OCI-LY7 (cell line): ENCODE measurements at regions not wholly inside any gene's neighbourhood (a gene's known extent, or its start where the extent isn't known, plus 50 kb on each side); places are given as distances from the start of the nearest gene placed in this dataset.
"Not testable (repeated sequence)": the region's sequence is repeated elsewhere in the genome, so short reads cannot be mapped to it uniquely, and the experiment has no call there.

Source experiments
- BruUV-seq: library from RNA; stranded (reverse); fragments of 400-500 nt; replicated peaks from 2 replicates; lab custom pipeline; 2021; lab: Mats Ljungman, UMichigan
- CTCF ChIA-PET: fragments of 300-600 bp; sonication (Branson Sonifier 250); formaldehyde crosslinking; loops from one replicate; lab custom pipeline; 2022; ENCODE audit warnings: antibody characterized with exemption; ENCODE audit not compliant: unreplicated experiment; lab: Charles Lee
- POLR2A ChIA-PET: fragments of 300-600 bp; sonication (Branson Sonifier 250); formaldehyde crosslinking; loops from one replicate; lab custom pipeline; 2022; ENCODE audit warnings: antibody characterized with exemption; lab: Charles Lee
- DNase-seq: peaks from one replicate; pipeline ENCODE4 v3.0.0-alpha.2; 2015; ENCODE audit warnings: low spot score
- H2AFZ ChIP-seq: fragments of 200-600 bp; sonication (generic), shearing (Covaris generic); 2 replicates; pipeline ENCODE4 v1.6.1; 2014; ENCODE audit warnings: mild to moderate bottlenecking, antibody characterized with exemption, low read length, moderate library complexity
- H3K27ac ChIP-seq: fragments of 200-600 bp; sonication (generic); 2 replicates; pipeline ENCODE4 v1.5.1; 2014; ENCODE audit warnings: mixed run types, low read depth, mild to moderate bottlenecking, moderate library complexity, low read length, inconsistent platforms; ENCODE audit not compliant: poor library complexity, severe bottlenecking
- H3K36me3 ChIP-seq: fragments of 200-600 bp; sonication (generic); 2 replicates; pipeline ENCODE4 v1.6.1; 2014; ENCODE audit warnings: mild to moderate bottlenecking, antibody characterized with exemption, low read length, moderate library complexity, mixed read lengths; ENCODE audit not compliant: insufficient read depth
- H3K4me1 ChIP-seq: fragments of 200-600 bp; sonication (generic); 2 replicates; pipeline ENCODE4 v1.5.1; 2014; ENCODE audit warnings: mild to moderate bottlenecking, low read length; ENCODE audit not compliant: insufficient read depth, poor library complexity, severe bottlenecking
- H3K4me2 ChIP-seq: fragments of 200-600 bp; sonication (generic); 2 replicates; pipeline ENCODE4 v1.6.1; 2014; ENCODE audit warnings: mild to moderate bottlenecking, low read length
- H3K4me3 ChIP-seq: fragments of 200-600 bp; sonication (generic); 2 replicates; pipeline ENCODE4 v1.5.1; 2014; ENCODE audit warnings: mild to moderate bottlenecking, low read depth, low read length; ENCODE audit not compliant: poor library complexity, severe bottlenecking
- H3K79me2 ChIP-seq: fragments of 200-600 bp; sonication (generic); 2 replicates; pipeline ENCODE4 v1.6.1; 2016; ENCODE audit warnings: low read depth, mild to moderate bottlenecking, low read length, moderate library complexity, mixed read lengths; ENCODE audit not compliant: insufficient read depth
- H3K9me2 ChIP-seq: fragments of 200-600 bp; sonication (generic); 2 replicates; pipeline ENCODE4 v1.6.1; 2016; ENCODE audit warnings: mild to moderate bottlenecking, low read length, mixed read lengths; ENCODE audit not compliant: insufficient read depth
- H3K9me3 ChIP-seq: fragments of 200-600 bp; sonication (generic); 2 replicates; pipeline ENCODE4 v1.6.1; 2014; ENCODE audit warnings: mild to moderate bottlenecking, mixed run types, low read length, mixed read lengths
- H4K20me1 ChIP-seq: fragments of 200-600 bp; sonication (generic); 2 replicates; pipeline ENCODE4 v1.6.1; 2014; ENCODE audit warnings: mild to moderate bottlenecking, antibody characterized with exemption, low read length, moderate library complexity, mixed read lengths; ENCODE audit not compliant: insufficient read depth
- EZH2phosphoT487 ChIP-seq: fragments of 200-600 bp; sonication (generic); IDR thresholded peaks from 2 replicates; pipeline ENCODE4 v1.6.1; 2018; ENCODE audit warnings: low read depth, borderline replicate concordance, mild to moderate bottlenecking, mixed run types, antibody characterized with exemption, low read length, moderate library complexity, mixed read lengths
- intact Hi-C: fragments of 100-400 bp; cut with micrococcal nuclease; formaldehyde crosslinking; loops from one replicate; pipeline ENCODE4 v1.10.0; 2022; ENCODE audit not compliant: unreplicated experiment
- TF ChIP-seq, protein P1 (sequence below): fragments of 200-600 bp; sonication (generic); conservative IDR thresholded peaks from 2 replicates; pipeline ENCODE4 v1.5.1; 2014; ENCODE audit warnings: mild to moderate bottlenecking, antibody characterized with exemption, low read length, moderate library complexity, mixed read lengths

DNA sequence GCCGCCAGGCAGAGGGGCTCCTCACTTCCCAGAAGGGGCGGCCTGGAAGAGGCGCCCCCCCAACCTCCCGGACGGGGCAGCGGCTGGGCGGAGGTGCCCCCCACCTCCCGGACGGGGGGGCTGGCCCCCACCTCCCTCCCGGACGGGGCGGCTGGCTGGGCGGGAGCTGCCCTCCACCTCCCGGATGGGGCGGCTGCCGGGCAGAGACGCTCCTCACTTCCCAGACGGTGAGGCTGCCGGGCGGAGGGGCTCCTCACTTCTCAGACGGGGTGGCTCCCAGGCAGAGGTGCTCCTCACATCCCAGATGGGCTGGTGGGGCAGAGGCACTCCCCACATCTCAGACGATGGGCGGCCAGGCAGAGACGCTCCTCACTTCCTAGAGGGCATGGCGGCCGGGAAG lies 389.7 kb upstream of the EYS start:
- BruUV-seq, result no TSS peak
- Histone ChIP-seq H3K36me3 (no peaks in the 10 kb centered on the region), H3K9me3 (no peaks in the 10 kb centered on the region), H3K4me1 (no peaks in the 10 kb centered on the region), H3K79me2 (no peaks in the 10 kb centered on the region), H3K9me2 (no peaks in the 10 kb centered on the region), H2AFZ (no peak overlapping the region), H4K20me1 (no peaks in the 10 kb centered on the region), H3K4me2 (no peak overlapping the region), H3K27ac (no peak overlapping the region), H3K4me3 (no peak overlapping the region)
- no peak for DNase-seq
- intact Hi-C loops, result no loop called here
- POLR2A ChIA-PET, result no interaction called here
- CTCF ChIA-PET, result no interaction called here
- no peak for TF ChIP-seq EZH2phosphoT487
- TF ChIP-seq, protein P1, sequence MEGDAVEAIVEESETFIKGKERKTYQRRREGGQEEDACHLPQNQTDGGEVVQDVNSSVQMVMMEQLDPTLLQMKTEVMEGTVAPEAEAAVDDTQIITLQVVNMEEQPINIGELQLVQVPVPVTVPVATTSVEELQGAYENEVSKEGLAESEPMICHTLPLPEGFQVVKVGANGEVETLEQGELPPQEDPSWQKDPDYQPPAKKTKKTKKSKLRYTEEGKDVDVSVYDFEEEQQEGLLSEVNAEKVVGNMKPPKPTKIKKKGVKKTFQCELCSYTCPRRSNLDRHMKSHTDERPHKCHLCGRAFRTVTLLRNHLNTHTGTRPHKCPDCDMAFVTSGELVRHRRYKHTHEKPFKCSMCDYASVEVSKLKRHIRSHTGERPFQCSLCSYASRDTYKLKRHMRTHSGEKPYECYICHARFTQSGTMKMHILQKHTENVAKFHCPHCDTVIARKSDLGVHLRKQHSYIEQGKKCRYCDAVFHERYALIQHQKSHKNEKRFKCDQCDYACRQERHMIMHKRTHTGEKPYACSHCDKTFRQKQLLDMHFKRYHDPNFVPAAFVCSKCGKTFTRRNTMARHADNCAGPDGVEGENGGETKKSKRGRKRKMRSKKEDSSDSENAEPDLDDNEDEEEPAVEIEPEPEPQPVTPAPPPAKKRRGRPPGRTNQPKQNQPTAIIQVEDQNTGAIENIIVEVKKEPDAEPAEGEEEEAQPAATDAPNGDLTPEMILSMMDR, result no peak

DNA sequence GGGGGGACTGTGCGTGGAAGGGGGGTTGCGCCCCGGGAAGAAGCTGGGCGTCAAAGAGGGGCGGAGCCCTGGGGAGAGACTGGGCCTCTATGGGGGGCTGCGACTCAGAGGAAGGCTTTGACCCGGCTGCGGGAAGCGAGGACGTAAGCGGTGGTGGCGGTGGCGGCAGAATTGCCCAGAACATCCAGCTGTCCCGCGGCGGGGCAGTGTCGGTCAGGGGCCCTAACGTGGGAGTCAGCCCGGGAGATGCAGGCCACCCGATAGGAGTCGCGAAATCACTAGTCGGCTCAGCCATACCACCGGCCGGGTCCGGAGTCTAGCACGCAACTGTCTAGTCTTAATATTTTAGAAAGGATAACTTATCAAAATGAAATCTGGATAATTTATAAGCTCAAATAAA lies 387.6 kb upstream of the EYS start:
- Histone ChIP-seq H3K79me2 (no peaks in the 10 kb centered on the region), H3K4me3 (no peak overlapping the region), H3K9me3 (no peaks in the 10 kb centered on the region), H4K20me1 (no peaks in the 10 kb centered on the region), H3K36me3 (no peaks in the 10 kb centered on the region), H3K27ac (no peak overlapping the region), H2AFZ (no peak overlapping the region), H3K4me2 (no peak overlapping the region), H3K4me1 (no peaks in the 10 kb centered on the region), H3K9me2 (no peaks in the 10 kb centered on the region)
- no peak for TF ChIP-seq EZH2phosphoT487
- TF ChIP-seq, protein P1, result no peak
- ChIA-PET POLR2A (interaction anchor here (0.8 kb wide), 1 partner anchor 551 kb away, joined by 3 read pairs; no protein-coding TSS in a partner anchor), CTCF (no interaction called here)
- BruUV-seq, result no TSS peak
- intact Hi-C loops, result no loop called here
- no peak for DNase-seq

DNA sequence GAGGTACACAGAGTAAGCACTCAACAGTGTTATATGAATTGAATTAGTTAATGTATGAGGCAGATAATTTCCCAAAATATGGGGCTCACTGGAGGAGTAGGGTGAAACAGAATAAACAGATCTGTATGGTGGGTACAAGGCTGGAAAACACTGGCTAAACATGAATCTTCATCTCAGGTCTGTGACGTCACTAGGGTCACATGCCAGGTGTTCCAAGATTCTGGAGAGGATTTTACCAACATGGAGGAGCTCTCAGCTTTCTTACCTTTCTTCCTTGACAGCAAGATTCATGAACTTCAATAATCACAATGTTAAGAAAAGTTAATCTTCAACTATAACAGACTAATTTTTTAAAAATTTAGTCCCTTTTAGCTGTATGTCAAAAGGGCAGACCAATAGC lies 385.3 kb upstream of the EYS start:
- H3K4me1 ChIP-seq, H3K36me3 ChIP-seq, H3K9me3 ChIP-seq, H3K79me2 ChIP-seq, H3K27ac ChIP-seq, H3K4me3 ChIP-seq, H3K9me2 ChIP-seq, intact Hi-C loops, H4K20me1 ChIP-seq, BruUV-seq, CTCF ChIA-PET, DNase-seq, POLR2A ChIA-PET, H2AFZ ChIP-seq, H3K4me2 ChIP-seq: not testable (repeated sequence)
